ENCODE measurements at regions not wholly inside any gene's neighbourhood (a gene's known extent, or its start where the extent isn't known, plus 50 kb on each side); places are given as distances from the start of the nearest gene placed in this dataset.

DNA sequence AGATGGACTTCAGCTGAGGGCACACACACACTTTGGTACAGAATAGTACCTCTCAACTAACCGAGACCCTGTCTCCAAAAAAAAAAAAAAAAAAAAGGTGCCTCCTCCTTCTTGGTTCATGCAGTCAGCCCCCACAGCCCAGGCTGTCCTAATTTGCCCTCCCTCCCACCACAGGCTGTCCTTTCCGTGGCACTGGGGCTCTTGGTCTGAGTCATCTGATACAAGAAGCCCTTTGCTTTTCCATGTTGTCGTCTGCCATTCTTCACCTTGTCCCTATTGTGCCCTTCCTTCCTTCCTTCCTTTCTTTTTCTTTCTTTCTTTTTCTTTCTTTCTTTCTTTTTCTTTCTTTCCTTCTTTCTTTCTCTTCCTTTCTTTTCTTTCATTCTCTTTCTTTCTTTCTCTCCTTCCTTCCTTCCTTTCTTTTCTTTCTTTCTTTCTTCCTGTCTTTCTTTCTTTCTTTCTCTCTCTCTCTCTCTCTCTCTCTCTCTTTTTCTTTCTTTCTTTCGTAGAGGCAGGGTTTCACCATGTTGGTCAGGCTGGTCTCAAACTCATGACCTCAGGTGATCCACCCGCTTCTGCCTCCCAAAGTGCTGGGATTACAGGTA is 96.0 kb upstream of the IKZF1 start:
- peak in 1 of 5 donors; percentile 61 for DNase-seq

DNA sequence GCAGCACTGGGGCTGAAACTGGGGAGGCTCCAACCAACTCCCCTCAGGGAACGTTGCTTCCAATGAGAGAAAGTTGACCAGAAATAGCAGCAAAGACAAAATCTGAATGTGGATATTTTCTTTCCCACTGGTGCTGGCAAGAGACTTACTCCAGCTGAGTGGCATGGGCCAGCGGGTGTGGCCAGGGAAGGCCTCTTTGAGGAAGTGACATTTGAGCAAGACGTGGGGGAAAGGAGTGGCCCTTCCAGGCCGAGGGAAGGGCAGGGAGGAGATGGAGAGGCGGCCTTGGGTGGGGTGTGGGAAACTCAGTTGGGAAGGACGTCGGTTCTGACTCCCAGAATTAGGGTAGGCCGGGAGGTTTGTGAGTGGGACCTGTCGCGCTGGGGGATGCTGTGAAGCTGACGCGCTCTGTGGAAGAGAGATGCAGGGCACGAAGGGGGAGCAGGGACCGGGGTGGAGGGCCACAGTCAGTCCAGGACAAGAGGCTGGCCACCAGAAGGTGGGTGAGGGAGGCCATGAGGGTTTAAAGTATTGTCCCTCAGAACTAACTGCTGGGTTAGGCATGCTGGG is 96.7 kb upstream of the IKZF1 start:
- no peak for DNase-seq

DNA sequence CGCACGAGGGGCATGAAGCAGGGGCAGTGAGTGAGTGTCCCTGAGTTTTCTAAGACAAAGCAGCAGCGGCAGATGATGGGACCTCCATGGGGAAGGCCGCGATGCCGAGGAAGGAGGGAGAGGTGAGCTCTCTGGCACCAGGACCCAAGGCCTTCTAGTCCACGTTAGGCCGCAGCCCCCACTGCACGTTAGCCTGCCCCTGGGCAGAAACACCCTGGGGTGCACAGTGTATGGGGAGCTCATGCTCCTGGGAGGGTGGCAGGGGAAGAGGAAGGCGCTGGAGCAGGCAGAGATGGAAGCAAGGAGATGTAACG is 97.3 kb upstream of the IKZF1 start:
- no peak for DNase-seq

DNA sequence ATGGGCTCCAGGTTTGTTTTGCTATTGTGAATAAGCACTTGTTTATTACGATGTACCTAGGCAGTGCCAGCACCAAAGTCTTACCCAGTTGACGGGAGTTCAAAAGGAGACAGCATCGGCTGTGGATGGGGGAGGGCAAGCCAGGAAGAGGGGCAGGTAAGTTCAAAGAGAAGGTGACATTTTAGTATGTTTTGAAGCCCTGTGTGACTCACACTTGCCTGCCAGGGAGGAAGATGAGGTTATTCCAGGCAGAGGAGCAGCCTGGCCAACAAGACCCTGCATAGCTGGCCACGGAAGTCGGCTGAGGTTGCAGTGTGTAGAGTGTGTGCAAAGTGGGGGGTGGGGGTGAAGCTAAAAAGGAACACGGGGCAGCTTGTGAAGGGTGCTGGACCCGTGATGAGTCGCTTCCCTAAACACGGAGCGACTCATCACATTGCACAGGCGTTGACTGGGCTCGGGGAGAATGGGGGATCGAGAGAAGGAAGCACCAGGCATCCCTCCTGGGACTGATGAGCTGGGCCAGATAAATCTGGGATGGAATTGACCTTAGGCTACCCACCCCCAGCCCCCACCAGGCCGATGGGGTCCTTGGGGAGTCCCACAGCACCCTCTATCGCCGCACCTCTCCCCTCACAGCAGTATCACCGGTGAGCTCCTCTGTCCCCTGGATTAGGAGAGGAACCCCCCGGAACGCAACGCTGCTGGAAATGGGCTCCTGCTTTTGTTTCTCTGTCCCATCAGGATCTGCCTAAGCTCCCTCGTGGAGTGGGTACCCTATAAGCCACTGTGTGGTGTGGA is 97.9 kb upstream of the IKZF1 start:
- DNase-seq, result peak; percentile 21 to 85 (median 50)

DNA sequence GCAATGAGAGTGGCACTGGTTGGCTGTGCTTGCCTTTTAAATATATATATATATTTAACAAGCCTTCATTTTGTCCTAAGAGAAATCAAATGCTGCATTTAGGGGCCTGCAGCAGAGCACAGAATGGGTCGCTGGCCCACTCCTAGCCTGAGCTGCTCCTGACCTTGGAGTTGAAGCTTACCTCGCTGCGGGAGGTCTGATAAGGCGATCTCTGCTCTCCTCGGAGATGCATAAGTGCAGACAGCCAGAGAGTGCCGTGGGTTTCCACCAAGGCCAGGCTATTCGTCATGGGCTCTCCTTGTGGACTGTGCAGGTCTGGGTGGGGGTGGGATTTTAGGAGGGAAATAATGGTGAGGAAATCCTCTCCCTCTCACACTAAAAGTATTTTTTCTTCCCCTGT is 99.5 kb upstream of the IKZF1 start:
- no peak for DNase-seq

DNA sequence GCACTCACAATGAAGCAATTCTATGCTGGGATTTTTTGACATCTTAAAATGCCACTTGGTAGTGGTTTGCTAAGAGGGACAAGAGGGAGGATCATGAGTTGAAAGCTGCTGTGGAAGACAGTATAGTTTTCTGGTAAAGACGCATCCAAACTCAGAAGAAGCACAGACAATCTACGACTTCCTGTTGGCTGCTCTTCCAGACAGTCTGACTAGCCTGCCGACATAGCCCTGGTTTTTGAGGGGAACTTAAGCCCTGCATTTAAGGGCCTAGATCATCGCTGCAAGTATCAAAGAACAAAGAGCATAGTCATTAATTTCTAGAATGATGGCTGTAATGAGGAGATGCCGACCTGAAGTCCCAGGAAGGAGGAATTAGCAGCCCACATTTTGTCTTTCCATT is 99.9 kb upstream of the IKZF1 start:
- DNase-seq, result peak in 2 of 5 donors; percentile 22 to 24

DNA sequence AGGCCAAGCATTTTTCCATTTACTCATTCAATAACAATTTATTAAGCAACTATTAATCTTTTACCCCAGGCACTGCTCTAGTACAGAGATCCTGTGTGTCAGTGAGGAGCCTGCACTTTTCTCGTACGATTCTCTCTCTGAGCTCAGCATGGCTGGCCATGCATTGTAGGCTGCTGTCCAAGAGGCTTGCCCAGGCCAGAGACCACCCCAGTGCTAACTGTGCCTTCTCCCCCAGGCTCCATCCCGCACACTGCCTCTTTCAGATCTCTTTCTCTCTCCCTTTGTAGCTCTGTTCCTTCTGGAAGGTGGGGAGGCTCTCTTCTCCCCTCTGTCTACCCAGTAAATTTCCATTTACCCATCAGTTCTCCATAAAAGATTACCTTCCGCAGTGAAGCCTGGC is 101.0 kb upstream of the IKZF1 start:
- DNase-seq, result no peak

DNA sequence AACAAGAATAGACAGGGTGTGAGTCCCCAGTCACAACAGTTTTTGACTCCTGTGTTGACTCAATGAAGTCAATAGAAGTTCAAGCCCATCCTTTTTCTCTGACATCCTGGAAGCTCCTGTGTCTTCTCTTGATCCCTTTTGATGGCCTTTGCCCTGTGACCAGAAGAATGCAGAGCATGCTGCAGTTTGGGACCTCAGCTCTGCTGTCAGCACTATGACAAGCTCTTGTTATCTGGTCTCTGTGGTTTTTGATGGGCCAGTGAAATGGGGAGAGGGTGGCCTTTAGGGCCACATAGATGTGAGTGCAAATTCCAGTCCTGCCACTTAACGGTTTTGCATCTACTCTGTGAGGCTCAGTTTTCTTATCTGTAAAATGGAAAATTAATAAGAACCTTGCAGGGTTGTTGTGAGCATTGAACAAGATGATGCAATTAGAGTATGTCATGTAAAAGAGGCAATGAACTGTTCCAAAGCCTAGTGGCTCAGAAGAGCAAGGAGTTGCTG is 102.4 kb upstream of the IKZF1 start:
- no peak for DNase-seq

DNA sequence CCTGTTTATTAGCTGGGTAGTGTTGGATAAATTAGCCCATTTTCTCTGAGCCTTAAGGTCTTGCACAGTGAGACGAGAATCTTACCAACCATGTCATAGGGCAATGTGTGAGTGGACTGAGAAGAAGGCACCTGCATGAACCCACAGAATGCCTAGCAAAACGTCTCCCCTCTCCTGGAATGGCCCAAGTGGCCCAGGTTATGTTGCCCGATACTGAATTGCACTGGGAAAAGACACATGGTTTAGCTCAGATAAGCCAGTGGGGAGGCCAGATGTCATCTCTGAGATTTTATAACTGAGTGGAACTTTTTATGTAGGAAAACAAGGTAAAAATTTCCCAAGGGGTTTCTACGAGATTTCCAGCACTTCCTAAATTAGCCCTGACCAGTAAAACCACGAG is 104.7 kb upstream of the IKZF1 start:
- no peak for DNase-seq

DNA sequence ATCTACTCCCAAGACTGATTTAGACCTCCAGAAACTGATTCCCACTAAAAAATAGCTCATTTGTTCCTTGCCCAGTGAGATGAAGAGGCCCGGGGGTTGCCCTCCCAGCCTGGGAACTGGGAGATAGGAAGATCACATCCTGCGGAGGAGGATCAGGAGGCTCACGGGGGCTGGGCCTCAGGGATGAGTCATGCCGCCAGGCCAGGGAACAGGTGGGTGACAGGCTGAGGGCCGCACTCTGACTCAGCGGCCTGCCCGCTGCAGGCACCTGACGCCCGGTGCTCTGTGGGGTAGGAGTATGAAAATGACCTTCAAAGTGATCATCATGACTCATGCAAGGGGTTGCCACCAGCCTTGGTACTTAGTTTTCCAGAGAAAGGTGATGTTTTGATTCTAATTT is 104.5 kb upstream of the ZPBP start:
- peak in 1 of 5 donors; percentile 57 for DNase-seq

DNA sequence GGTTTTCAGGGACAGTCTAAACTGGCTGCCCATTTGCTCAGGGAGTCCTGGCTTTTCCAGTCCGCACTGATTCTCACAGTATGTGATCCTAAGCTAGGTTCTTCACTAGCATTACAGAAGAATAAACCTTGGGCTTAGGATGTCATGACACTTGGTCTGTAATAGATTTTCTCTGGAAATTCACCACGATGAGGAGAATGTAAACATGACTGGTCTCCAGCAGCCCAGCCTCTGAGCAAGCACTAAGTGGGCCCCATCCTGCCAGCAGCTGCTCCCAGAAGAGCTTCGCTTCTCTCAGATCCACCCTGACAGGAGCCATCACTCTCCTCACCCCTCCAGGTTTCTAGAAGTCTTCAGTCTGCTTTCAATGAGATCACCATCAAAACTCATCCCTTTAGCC is 103.7 kb upstream of the ZPBP start:
- DNase-seq, result no peak

DNA sequence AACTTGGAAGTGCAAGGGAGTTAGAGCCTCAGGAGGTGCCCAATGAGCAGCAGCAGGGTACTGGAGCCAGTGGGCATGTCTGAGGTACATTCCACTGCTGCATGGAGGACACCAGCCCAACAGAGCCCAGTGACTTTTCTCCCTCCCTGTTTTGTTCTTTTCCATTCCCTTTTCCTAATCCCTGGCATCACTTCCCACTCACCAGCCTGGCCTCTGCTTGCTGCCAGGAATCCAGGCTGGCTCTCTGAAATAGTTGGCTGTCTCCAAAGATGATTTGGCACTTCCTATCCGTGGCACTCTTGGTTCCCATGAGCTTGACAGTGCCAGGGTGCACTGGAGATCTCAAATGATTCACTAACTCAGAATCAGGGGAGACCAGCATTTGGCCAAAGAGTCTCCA is 97.7 kb upstream of the ZPBP start:
- no peak for DNase-seq

DNA sequence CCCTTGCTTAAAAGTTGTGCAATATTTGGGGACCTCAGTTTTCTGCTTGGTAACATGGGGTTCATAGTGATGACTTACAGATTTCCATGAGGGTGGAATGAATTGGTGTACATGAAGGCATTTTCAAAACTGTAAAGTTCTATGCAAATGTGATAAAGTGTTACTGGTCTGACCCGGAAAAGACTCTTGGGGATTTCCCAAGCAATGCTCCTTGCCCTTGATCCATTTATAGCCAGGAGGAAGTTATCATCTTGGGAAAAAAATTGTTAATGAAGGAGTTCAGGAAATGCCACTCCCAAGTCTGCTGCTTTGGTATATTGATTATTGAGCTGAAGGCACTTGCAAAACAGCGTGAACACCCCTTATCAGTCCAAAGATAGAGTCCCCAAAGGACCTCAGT is 96.3 kb upstream of the ZPBP start:
- no peak for DNase-seq

DNA sequence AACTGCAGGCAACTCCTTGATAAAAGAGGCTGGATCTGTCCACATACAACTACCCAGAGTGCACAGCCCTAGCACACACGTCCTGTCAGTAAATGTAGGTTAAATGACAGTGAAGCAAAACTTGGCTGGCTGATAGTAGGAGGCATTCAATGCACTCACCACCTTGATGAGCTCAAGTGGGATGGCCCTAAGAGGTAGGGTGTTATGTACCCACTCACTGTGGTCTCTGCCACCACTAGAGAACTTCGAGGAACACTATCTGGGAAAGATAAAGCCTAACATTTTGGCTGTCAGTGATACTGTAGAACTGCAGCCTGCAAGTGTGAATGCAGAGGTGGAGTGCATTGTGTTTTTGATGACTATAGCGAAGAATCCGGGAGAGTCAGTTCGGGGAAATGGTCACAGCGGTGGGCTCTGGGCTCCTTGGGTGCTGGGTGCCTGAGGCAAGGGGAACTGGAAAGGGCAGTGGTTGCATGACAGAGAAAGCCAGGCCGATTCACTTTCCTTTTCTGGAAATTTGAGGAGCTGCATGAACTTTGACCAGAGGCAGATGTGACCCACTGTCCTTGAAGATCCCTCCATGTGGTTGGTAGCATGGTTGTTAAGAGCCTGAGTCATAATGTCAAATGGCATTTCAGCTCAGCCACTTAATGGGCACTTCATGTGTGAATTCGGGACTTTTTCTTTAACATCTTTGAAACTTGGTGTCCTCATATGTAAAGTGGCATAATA is 93.1 kb upstream of the ZPBP start:
- no peak for DNase-seq

DNA sequence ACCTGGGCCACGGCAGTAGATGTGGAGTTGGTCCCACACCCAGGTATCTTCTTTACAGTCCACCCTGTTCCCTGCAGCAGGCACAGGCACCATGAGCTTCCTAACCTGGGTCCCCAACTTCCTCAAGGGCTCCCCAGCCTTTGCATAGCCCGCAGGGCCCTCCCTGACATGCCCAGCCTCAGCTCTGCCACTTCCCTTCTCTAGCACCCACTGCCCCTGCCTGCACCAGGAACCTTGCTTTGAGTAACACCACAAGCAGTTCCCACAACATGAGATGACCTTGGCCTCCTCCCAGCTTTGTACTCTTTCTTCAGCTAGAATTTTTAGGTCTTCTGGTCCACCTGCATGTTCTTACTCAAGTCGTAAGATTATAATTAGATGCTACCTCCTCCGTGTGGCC is 92.2 kb upstream of the ZPBP start:
- no peak for DNase-seq

DNA sequence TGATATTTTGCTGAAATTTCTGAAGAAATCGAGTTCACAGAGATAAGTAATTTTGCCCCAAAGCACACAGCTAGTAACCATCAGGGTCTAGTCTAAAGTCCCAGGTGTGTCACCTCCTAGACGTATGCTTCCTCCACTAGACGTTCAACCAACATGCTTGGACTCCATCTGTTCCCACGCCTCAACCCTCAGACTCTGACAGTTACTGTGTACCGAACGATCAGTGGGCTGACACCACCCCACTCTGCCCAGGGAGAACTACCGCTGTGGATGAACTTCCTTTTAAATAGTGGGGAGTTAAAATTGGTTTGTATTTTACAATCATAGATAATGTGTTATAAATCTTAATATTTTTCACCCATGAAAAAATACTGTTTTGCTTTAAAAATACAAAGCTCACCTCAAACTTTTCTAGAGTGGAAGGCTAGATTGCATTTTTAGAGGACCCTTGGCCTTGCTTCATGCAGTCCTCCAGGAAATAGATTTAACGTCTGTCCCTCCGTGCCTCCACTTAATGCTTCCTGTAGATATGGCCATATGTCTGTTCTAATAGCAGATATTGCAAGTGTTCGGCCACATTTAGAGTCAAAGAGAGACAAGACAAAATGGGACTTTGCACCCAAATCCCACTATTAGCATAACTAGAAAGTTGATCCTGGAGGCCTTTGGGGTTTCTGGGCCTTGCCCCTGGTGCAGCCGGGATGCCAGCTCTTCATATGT is 91.4 kb upstream of the ZPBP start:
- DNase-seq, result no peak

DNA sequence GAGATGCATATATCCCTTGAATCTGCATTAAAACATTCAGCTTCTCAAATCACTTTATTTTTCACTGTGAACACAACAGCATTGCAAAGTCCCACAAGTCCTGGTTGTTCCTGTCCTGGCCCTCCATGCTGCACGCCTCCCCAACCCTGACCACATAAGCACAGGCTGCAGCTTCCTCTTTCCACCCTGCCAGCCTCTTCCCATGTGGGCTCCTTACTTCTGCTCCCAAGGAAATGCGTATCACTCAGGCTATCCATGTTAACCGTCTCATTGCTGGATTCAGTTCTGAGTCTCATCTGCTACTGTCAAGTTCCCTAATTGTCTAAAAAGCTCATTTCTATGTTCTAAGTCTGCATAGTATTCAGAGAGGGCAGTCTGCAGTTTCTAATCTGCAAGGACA is 89.7 kb upstream of the ZPBP start:
- no peak for DNase-seq

DNA sequence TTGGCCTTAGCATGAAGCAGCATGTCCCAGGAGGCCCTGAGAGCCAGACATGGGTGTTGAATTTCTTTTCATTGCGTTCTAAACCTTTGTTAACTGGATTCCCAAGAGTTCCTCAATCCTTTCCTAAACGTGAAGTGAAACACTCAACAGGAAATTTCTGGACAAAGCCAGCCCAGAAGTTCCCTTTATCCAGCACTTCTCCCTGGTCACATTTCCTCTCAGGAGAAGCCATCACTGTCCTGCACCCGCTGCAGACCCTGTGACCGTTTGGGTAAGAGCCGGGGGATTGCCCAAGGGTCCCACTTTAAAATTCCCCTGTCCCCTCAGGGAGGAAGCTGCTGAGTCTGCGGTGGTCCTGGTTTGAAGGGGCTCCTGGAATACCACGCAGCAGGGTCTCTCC is 88.0 kb upstream of the ZPBP start:
- DNase-seq, result no peak

DNA sequence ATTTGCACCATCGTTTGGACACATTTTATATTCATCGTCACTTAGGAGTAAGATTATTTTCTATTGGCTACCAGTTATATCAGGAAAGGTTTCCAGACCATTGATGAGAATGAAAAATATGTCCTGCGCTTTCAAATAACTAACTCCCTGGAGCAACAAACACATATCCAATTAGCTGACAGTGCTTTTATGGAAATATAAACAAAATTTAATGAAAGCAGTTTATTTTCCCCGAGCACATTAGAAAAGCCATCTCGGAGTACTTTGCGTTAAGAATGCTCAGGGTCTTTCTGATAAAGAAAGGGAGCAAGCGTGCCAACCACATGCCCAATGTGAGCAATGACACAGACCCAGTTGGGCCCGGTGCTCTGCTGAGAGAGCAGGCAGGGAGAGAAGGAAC is 85.1 kb upstream of the ZPBP start:
- no peak for DNase-seq

DNA sequence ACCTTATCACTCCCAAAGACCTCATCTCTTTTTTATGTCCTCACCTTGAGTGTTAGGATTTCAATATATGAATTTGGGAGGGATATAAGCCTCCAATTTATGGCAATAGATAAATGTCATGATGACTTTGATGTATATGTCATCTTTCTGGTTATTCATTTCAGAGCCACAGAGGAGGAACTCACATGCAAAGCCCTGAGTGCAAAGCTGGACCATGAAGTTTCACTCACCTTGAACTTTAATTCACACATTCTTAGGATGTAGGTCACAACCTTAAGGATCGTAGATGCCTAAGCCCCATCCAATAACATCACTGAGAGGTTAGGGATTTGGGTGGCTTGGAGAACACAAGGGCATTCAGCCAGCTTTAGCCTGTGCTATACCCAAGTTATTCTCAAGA is 81.9 kb upstream of the ZPBP start:
- no peak for DNase-seq

DNA sequence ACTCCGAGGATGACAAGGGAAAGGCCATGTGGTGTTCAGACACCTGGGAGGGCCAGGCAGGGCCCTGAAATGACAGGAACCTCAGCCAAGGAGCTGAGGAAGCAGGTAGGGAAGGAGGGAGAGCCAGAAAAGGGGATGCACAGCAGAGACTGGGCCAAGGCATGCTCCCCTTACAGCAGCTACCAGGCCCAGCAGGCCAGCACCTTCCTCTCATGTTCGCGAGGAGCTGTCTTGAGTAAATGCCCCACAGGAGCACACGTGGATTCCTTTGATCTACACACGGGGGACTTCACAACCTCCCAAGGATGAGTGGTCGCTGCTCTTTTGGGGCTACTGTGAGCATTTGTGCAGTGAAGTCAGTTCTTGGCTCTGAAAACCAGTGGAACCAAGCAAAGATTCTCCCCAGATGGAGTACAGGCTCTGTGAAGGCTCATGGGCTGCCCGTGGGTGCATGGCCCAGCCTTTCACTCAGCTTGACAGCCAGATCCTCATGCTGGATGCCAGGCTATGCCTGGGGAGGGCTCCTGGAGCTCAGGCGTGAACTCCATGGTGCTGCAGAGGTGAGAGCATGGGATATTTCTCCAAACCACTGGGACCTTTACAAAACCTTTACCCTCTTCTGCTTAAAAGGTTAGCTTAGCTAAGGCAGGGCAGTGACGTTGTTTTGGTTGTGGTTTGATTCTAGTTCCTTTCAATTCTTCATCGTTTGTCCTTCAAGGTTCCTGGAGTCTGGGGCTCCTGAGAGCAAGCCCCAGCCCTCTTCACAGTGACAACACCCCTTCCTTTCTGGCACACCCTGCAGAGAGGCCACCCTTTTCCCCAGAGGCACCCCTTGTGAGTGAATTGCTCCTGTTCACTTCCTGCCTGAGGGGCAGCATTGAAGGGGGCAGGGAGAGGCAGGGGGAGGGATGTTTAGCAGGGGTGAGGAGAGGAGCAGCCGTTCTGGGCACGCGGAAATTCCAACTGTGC is 74.2 kb upstream of the ZPBP start:
- peak in 1 of 5 donors; percentile 52 for DNase-seq
